DND-41 (cell line): ENCODE measurements at regions not wholly inside any gene's neighbourhood (a gene's known extent, or its start where the extent isn't known, plus 50 kb on each side); places are given as distances from the start of the nearest gene placed in this dataset.

Experiments used
- ATAC-seq: fragments of 200-7000 bp; cut with Tn5 transposase; 3 replicates; pipeline ENCODE4 v1.9.1; 2021; ENCODE audit warnings: low read depth; ENCODE audit not compliant: insufficient read depth
- DNase-seq: peaks from one replicate; pipeline ENCODE4 v3.0.0-alpha.2; 2020
- H2AFZ ChIP-seq: 2 replicates; pipeline ENCODE4 v1.6.0; 2012; ENCODE audit warnings: low read depth, low read length
- H3K27ac ChIP-seq: 2 replicates; pipeline ENCODE4 v1.5.1; 2012; ENCODE audit warnings: low read length, inconsistent platforms
- H3K27me3 ChIP-seq: fragments of 200-600 bp; sonication (generic); 2 replicates; pipeline ENCODE4 v1.6.0; 2012; ENCODE audit warnings: low read length, mild to moderate bottlenecking, inconsistent platforms; ENCODE audit not compliant: insufficient read depth, poor library complexity
- H3K36me3 ChIP-seq: 2 replicates; pipeline ENCODE4 v1.5.1; 2012; ENCODE audit warnings: low read length, inconsistent platforms; ENCODE audit not compliant: insufficient read depth
- H3K4me1 ChIP-seq: 2 replicates; pipeline ENCODE4 v1.5.1; 2012; ENCODE audit warnings: mild to moderate bottlenecking, low read length; ENCODE audit not compliant: insufficient read depth
- H3K4me2 ChIP-seq: 2 replicates; pipeline ENCODE4 v1.6.0; 2012; ENCODE audit warnings: mild to moderate bottlenecking, moderate library complexity, low read length, inconsistent platforms; ENCODE audit not compliant: insufficient read depth
- H3K4me3 ChIP-seq, 2 experiments: fragments of 200-600 bp in 1 of 2; shearing (Covaris generic) in 1 of 2; 2 replicates each; pipeline ENCODE4 v1.5.1; 2012 to 2016; ENCODE audit warnings: inconsistent platforms in 2 of 2, low read length in 2 of 2, mild to moderate bottlenecking in 2 of 2, low read depth in 1 of 2, moderate library complexity in 1 of 2
- H3K79me2 ChIP-seq: 2 replicates; pipeline ENCODE4 v1.6.0; 2012; ENCODE audit warnings: low read length, inconsistent platforms; ENCODE audit not compliant: insufficient read depth
- H3K9ac ChIP-seq: 2 replicates; pipeline ENCODE4 v1.6.0; 2012; ENCODE audit warnings: low read depth, mild to moderate bottlenecking, inconsistent platforms, low read length, moderate library complexity
- H3K9me3 ChIP-seq: 2 replicates; pipeline ENCODE4 v1.5.1; 2012; ENCODE audit warnings: low read length, moderate library complexity, mild to moderate bottlenecking, inconsistent platforms; ENCODE audit not compliant: insufficient read depth, severe bottlenecking
- H4K20me1 ChIP-seq: 2 replicates; pipeline ENCODE4 v1.6.0; 2012; ENCODE audit warnings: low read length; ENCODE audit not compliant: insufficient read depth
- CTCF ChIP-seq: IDR thresholded peaks from 2 replicates; pipeline ENCODE4 v1.5.1; 2012; ENCODE audit warnings: borderline replicate concordance, low read length, moderate library complexity, mild to moderate bottlenecking; ENCODE audit not compliant: poor library complexity, severe bottlenecking; ENCODE audit errors: extremely low read depth
- EZH2 ChIP-seq: IDR thresholded peaks from 3 replicates; pipeline ENCODE4 v1.6.1; 2012; ENCODE audit warnings: borderline replicate concordance, low read depth, mild to moderate bottlenecking, moderate library complexity, low read length, inconsistent platforms; ENCODE audit not compliant: severe bottlenecking

GRCh38 chr3:110741891-110742290 lies 329.7 kb upstream of the NECTIN3 start:
- Histone ChIP-seq H3K4me2 (no peak overlapping the region), H4K20me1 (no peaks in the 10 kb centered on the region), H3K27ac (no peak overlapping the region), H3K9ac (no peak overlapping the region), H3K4me3 (no peak overlapping the region), H3K79me2 (no peaks in the 10 kb centered on the region), H3K4me1 (peaks cover 5% of the 10 kb centered on the region), H3K9me3 (no peaks in the 10 kb centered on the region), H3K36me3 (no peaks in the 10 kb centered on the region), H3K27me3 (no peaks in the 10 kb centered on the region), H2AFZ (no peak overlapping the region)
- ATAC-seq (no peak), DNase-seq (no peak)
- no peak for TF ChIP-seq EZH2
- TF ChIP-seq CTCF = no peak

GRCh38 chr3:110743202-110743601 lies 328.4 kb upstream of the NECTIN3 start:
- ATAC-seq = no peak
- Histone ChIP-seq H3K4me2 (no peak overlapping the region), H3K27me3 (no peaks in the 10 kb centered on the region), H4K20me1 (no peaks in the 10 kb centered on the region), H3K9ac (no peak overlapping the region), H3K9me3 (no peaks in the 10 kb centered on the region), H3K4me3 (no peak overlapping the region), H2AFZ (no peak overlapping the region), H3K27ac (no peak overlapping the region), H3K36me3 (no peaks in the 10 kb centered on the region), H3K4me1 (no peaks in the 10 kb centered on the region), H3K79me2 (no peaks in the 10 kb centered on the region)
- no peak for TF ChIP-seq CTCF
- DNase-seq = no peak

GRCh38 chr3:110743984-110744383 lies 327.6 kb upstream of the NECTIN3 start:
- DNase-seq = no peak
- no peaks in the 10 kb centered on the region for H3K36me3 ChIP-seq
- no peak overlapping the region for H3K4me2 ChIP-seq
- H3K4me3 ChIP-seq = no peak overlapping the region
- no peaks in the 10 kb centered on the region for H4K20me1 ChIP-seq
- no peaks in the 10 kb centered on the region for H3K79me2 ChIP-seq
- no peaks in the 10 kb centered on the region for H3K9me3 ChIP-seq
- no peak for ATAC-seq
- H3K9ac ChIP-seq = no peak overlapping the region
- no peaks in the 10 kb centered on the region for H3K27me3 ChIP-seq
- no peak overlapping the region for H2AFZ ChIP-seq
- H3K4me1 ChIP-seq = no peaks in the 10 kb centered on the region
- no peak for TF ChIP-seq CTCF
- TF ChIP-seq EZH2 = no peak
- H3K27ac ChIP-seq = no peak overlapping the region

GRCh38 chr3:110744723-110745122 lies 326.9 kb upstream of the NECTIN3 start:
- no peaks in the 10 kb centered on the region for H3K4me1 ChIP-seq
- ATAC-seq = no peak

More at GRCh38 chr3:110744723-110745122, 326.9 kb upstream of the NECTIN3 start:
- Histone ChIP-seq H4K20me1 (no peaks in the 10 kb centered on the region), H3K4me3 (no peak overlapping the region), H3K9me3 (no peaks in the 10 kb centered on the region), H3K36me3 (no peaks in the 10 kb centered on the region), H3K9ac (no peak overlapping the region), H3K4me2 (no peak overlapping the region), H2AFZ (no peak overlapping the region), H3K27me3 (no peaks in the 10 kb centered on the region), H3K27ac (no peak overlapping the region), H3K79me2 (no peaks in the 10 kb centered on the region)
- TF ChIP-seq EZH2 = no peak
- TF ChIP-seq CTCF = no peak
- no peak for DNase-seq
